HEK293 (cell line): ENCODE measurements at regions not wholly inside any gene's neighbourhood (a gene's known extent, or its start where the extent isn't known, plus 50 kb on each side); places are given as distances from the start of the nearest gene placed in this dataset.

ENCODE experiments used
- CTCF ChIA-PET: fragments of 350-600 bp; formaldehyde crosslinking; extraction: SDS; loops from one replicate; lab custom pipeline; 2021; ENCODE audit warnings: antibody characterized with exemption; lab: Yijun Ruan, JAX
- POLR2A ChIA-PET: fragments of 300-600 bp; formaldehyde crosslinking; extraction: SDS; loops from one replicate; lab custom pipeline; 2020; ENCODE audit warnings: antibody characterized with exemption, inconsistent platforms; lab: Yijun Ruan, JAX
- H3K27ac ChIP-seq: fragments of 200-500 bp; sonication (Bioruptor generic); 2 replicates; pipeline ENCODE4 v1.5.1; 2014; ENCODE audit warnings: low read depth, low read length, control low read depth, inconsistent platforms; ENCODE audit errors: extremely low read depth
- H3K36me3 ChIP-seq, 2 experiments: fragments of 200-500 bp in 1 of 2; sonication (Bioruptor generic) in 1 of 2; 1 replicate in 1 of 2; 2 replicates in 1 of 2; pipeline ENCODE4 v1.5.1; 2014 to 2017; ENCODE audit warnings: inconsistent platforms in 2 of 2, low read length in 2 of 2; ENCODE audit not compliant: control insufficient read depth in 2 of 2, insufficient read depth in 1 of 2
- H3K4me1 ChIP-seq: fragments of 200-500 bp; sonication (Bioruptor generic); 2 replicates; pipeline ENCODE4 v1.5.1; 2014; ENCODE audit warnings: mild to moderate bottlenecking, low read length, inconsistent platforms; ENCODE audit not compliant: control insufficient read depth, insufficient read depth
- H3K4me3 ChIP-seq: 2 replicates; pipeline ENCODE4 v1.5.1; 2011; ENCODE audit warnings: low read depth, mild to moderate bottlenecking, control low read depth, low read length, moderate library complexity
- H3K9me3 ChIP-seq: fragments of 200-500 bp; sonication (Bioruptor generic); 2 replicates; pipeline ENCODE4 v1.5.1; 2014; ENCODE audit warnings: low read depth, low read length, inconsistent platforms; ENCODE audit not compliant: control insufficient read depth, insufficient read depth
- BCL11B ChIP-seq: fragments of 450-650 bp; formaldehyde crosslinking; IDR thresholded peaks from 2 replicates; pipeline ENCODE4 v1.5.1; 2016; ENCODE audit warnings: low read depth, missing biosample characterization, missing genetic modification characterization
- INSM2 ChIP-seq: fragments of 450-650 bp; formaldehyde crosslinking; IDR thresholded peaks from 2 replicates; pipeline ENCODE4 v1.5.1; 2016; ENCODE audit warnings: missing biosample characterization, missing genetic modification characterization
- KLF10 ChIP-seq: fragments of 450-650 bp; IDR thresholded peaks from 2 replicates; pipeline ENCODE4 v1.5.1; 2018; ENCODE audit warnings: missing biosample characterization, mild to moderate bottlenecking, missing genetic modification characterization
- KLF7 ChIP-seq: fragments of 450-650 bp; formaldehyde crosslinking; IDR thresholded peaks from 2 replicates; pipeline ENCODE4 v1.5.1; 2016; ENCODE audit warnings: missing biosample characterization, missing genetic modification characterization, borderline replicate concordance
- PRDM2 ChIP-seq: fragments of 450-650 bp; formaldehyde crosslinking; IDR thresholded peaks from 2 replicates; pipeline ENCODE4 v1.5.1; 2016; ENCODE audit warnings: missing biosample characterization, missing genetic modification characterization, borderline replicate concordance
- SALL2 ChIP-seq: fragments of 450-650 bp; formaldehyde crosslinking; IDR thresholded peaks from 2 replicates; pipeline ENCODE4 v1.5.0; 2017; ENCODE audit warnings: missing biosample characterization, mild to moderate bottlenecking, missing genetic modification characterization, borderline replicate concordance
- SP2 ChIP-seq: fragments of 450-650 bp; formaldehyde crosslinking; IDR thresholded peaks from 2 replicates; pipeline ENCODE4 v1.5.1; 2016; ENCODE audit warnings: missing biosample characterization, missing genetic modification characterization
- TSHZ1 ChIP-seq: fragments of 450-650 bp; formaldehyde crosslinking; IDR thresholded peaks from 2 replicates; pipeline ENCODE4 v1.5.1; 2016; ENCODE audit warnings: missing biosample characterization, missing genetic modification characterization, borderline replicate concordance
- ZFP3 ChIP-seq: fragments of 450-650 bp; formaldehyde crosslinking; IDR thresholded peaks from 2 replicates; pipeline ENCODE4 v1.5.1; 2016; ENCODE audit warnings: low read depth, missing biosample characterization, missing genetic modification characterization
- ZNF121 ChIP-seq: fragments of 450-650 bp; formaldehyde crosslinking; IDR thresholded peaks from 2 replicates; pipeline ENCODE4 v1.5.1; 2016; ENCODE audit warnings: missing biosample characterization, missing genetic modification characterization
- ZNF155 ChIP-seq: fragments of 450-650 bp; formaldehyde crosslinking; IDR thresholded peaks from 2 replicates; pipeline ENCODE4 v1.5.1; 2016; ENCODE audit warnings: missing biosample characterization, missing genetic modification characterization
- ZNF175 ChIP-seq: fragments of 450-650 bp; formaldehyde crosslinking; IDR thresholded peaks from 2 replicates; pipeline ENCODE4 v1.5.1; 2016; ENCODE audit warnings: missing biosample characterization, missing genetic modification characterization
- ZNF184 ChIP-seq: fragments of 450-650 bp; IDR thresholded peaks from 2 replicates; pipeline ENCODE4 v1.5.1; 2018; ENCODE audit warnings: missing biosample characterization, mild to moderate bottlenecking, missing genetic modification characterization
- ZNF202 ChIP-seq: fragments of 450-650 bp; formaldehyde crosslinking; IDR thresholded peaks from 2 replicates; pipeline ENCODE4 v1.5.1; 2016; ENCODE audit warnings: missing biosample characterization, missing genetic modification characterization, borderline replicate concordance
- ZNF558 ChIP-seq: fragments of 450-650 bp; formaldehyde crosslinking; IDR thresholded peaks from 2 replicates; pipeline ENCODE4 v1.5.1; 2016; ENCODE audit warnings: missing biosample characterization, missing genetic modification characterization
- ZNF596 ChIP-seq: fragments of 450-650 bp; IDR thresholded peaks from 2 replicates; pipeline ENCODE4 v1.5.0; 2018; ENCODE audit warnings: missing biosample characterization, mild to moderate bottlenecking, missing genetic modification characterization, moderate library complexity
- ZNF645 ChIP-seq: fragments of 450-650 bp; formaldehyde crosslinking; IDR thresholded peaks from 2 replicates; pipeline ENCODE4; 2016; ENCODE audit warnings: missing biosample characterization, missing genetic modification characterization
- ZNF747 ChIP-seq: fragments of 450-650 bp; formaldehyde crosslinking; IDR thresholded peaks from 2 replicates; pipeline ENCODE4 v1.5.1; 2016; ENCODE audit warnings: missing biosample characterization, missing genetic modification characterization
- ZNF768 ChIP-seq: fragments of 450-650 bp; formaldehyde crosslinking; IDR thresholded peaks from 2 replicates; pipeline ENCODE4 v1.5.1; 2018; ENCODE audit warnings: missing biosample characterization, mild to moderate bottlenecking, missing genetic modification characterization

GRCh38 chr13:39210961-39211534 is 172.8 kb downstream of the NHLRC3 start:
- ChIA-PET POLR2A (no interaction called here), CTCF (interaction anchor here (0.6 kb wide), 1 partner anchor 492 kb away, joined by 3 read pairs; no protein-coding TSS in a partner anchor)

More at GRCh38 chr13:39210961-39211534, 172.8 kb downstream of the NHLRC3 start:
- TF ChIP-seq SALL2 (no peak), ZNF175 (tag by site-specific recombination) (no peak), KLF7 (no peak), ZNF645 (tag by site-specific recombination) (no peak), TSHZ1 (tag by site-specific recombination) (no peak), INSM2 (tag by site-specific recombination) (no peak), ZNF768 (tag by site-specific recombination) (no peak), ZNF202 (tag by site-specific recombination) (no peak), SP2 (tag by site-specific recombination) (no peak), ZNF155 (no peak), ZNF121 (tag by site-specific recombination) (no peak), ZNF558 (tag by site-specific recombination) (no peak), ZFP3 (tag by site-specific recombination) (no peak), PRDM2 (tag by site-specific recombination) (no peak), KLF10 (tag by site-specific recombination) (no peak), ZNF747 (tag by site-specific recombination) (no peak), ZNF596 (no peak), BCL11B (tag by site-specific recombination) (no peak), ZNF184 (tag by site-specific recombination) (no peak)
- Histone ChIP-seq H3K36me3 (no peaks in the 10 kb centered on the region), H3K4me1 (no peaks in the 10 kb centered on the region), H3K9me3 (no peaks in the 10 kb centered on the region), H3K27ac (no peak overlapping the region), H3K4me3 (no peak overlapping the region)
